HG02798 (cell line): ENCODE measurements at regions not wholly inside any gene's neighbourhood (a gene's known extent, or its start where the extent isn't known, plus 50 kb on each side); places are given as distances from the start of the nearest gene placed in this dataset.
"Not testable (repeated sequence)": the region's sequence is repeated elsewhere in the genome, so short reads cannot be mapped to it uniquely, and the experiment has no call there.

Experiments used
- ATAC-seq: cut with Tn5 transposase; IDR thresholded peaks from one replicate; pipeline ENCODE4 v1.9.1; 2021; ENCODE audit warnings: mild to moderate bottlenecking; ENCODE audit not compliant: unreplicated experiment, poor library complexity

GRCh38 chr12:42030588-42030987, 114.1 kb downstream of the GXYLT1 start:
- ATAC-seq, result no peak

- ATAC-seq, result no peak
These were observed 117.1 kb downstream of the GXYLT1 start for GRCh38 chr12:42027546-42027945.

- ATAC-seq, result no peak
These were observed 120.2 kb downstream of the GXYLT1 start for GRCh38 chr12:42024495-42024830.

GRCh38 chr12:42023733-42024494, 120.8 kb downstream of the GXYLT1 start:
- ATAC-seq, result peak; percentile 89

GRCh38 chr12:42021937-42022336, 122.7 kb downstream of the GXYLT1 start:
- ATAC-seq, result not testable (repeated sequence)

GRCh38 chr12:42021469-42021868, 123.2 kb downstream of the GXYLT1 start:
- no peak for ATAC-seq

GRCh38 chr12:42020226-42020625, 124.4 kb downstream of the GXYLT1 start:
- ATAC-seq, result no peak

GRCh38 chr12:42019746-42020145, 124.9 kb downstream of the GXYLT1 start:
- ATAC-seq, result no peak

- no peak for ATAC-seq
These were observed 127.6 kb downstream of the GXYLT1 start for GRCh38 chr12:42017051-42017450.

GRCh38 chr12:42015051-42015461, 129.6 kb downstream of the GXYLT1 start:
- no peak for ATAC-seq

GRCh38 chr12:42012501-42012900, 132.2 kb downstream of the GXYLT1 start:
- ATAC-seq, result not testable (repeated sequence)

GRCh38 chr12:42010715-42011114, 134.0 kb downstream of the GXYLT1 start:
- ATAC-seq, result no peak

- ATAC-seq, result no peak
These were observed 134.4 kb downstream of the GXYLT1 start for GRCh38 chr12:42010257-42010656.

GRCh38 chr12:42008996-42009395, 135.7 kb downstream of the GXYLT1 start:
- ATAC-seq, result no peak

- ATAC-seq, result no peak
These were observed 141.6 kb downstream of the GXYLT1 start for GRCh38 chr12:42003031-42003430.

- ATAC-seq, result no peak
These were observed 142.1 kb downstream of the GXYLT1 start for GRCh38 chr12:42002563-42002962.

- ATAC-seq, result no peak
These were observed 146.2 kb downstream of the GXYLT1 start for GRCh38 chr12:41998436-41998835.

- ATAC-seq, result no peak
These were observed 151.4 kb downstream of the GXYLT1 start for GRCh38 chr12:41993283-41993682.

GRCh38 chr12:41992692-41993215, 151.9 kb downstream of the GXYLT1 start:
- ATAC-seq, result no peak

GRCh38 chr12:41992022-41992421, 152.7 kb downstream of the GXYLT1 start:
- ATAC-seq, result no peak

GRCh38 chr12:41988715-41989114, 156.0 kb downstream of the GXYLT1 start:
- ATAC-seq, result no peak

GRCh38 chr12:41986513-41986912, 158.2 kb downstream of the GXYLT1 start:
- not testable (repeated sequence) for ATAC-seq
